A673 (cell line): ENCODE measurements at regions not wholly inside any gene's neighbourhood (a gene's known extent, or its start where the extent isn't known, plus 50 kb on each side); places are given as distances from the start of the nearest gene placed in this dataset.

Experiments
- BruUV-seq: library from RNA; stranded (reverse); fragments of 400-500 nt; replicated peaks from 2 replicates; lab custom pipeline; 2021; lab: Mats Ljungman, UMichigan
- CTCF ChIA-PET: fragments of 300-600 bp; sonication (Branson Sonifier 250); formaldehyde crosslinking; loops from one replicate; lab custom pipeline; 2022; ENCODE audit warnings: antibody characterized with exemption; lab: Charles Lee
- POLR2A ChIA-PET: fragments of 300-600 bp; sonication (Branson Sonifier 250); formaldehyde crosslinking; loops from one replicate; lab custom pipeline; 2022; ENCODE audit warnings: antibody characterized with exemption; ENCODE audit not compliant: low non-redundant PET; lab: Charles Lee
- DNase-seq: peaks from one replicate; pipeline ENCODE4 v3.0.0-alpha.2; 2015; ENCODE audit warnings: low spot score
- H3K27ac ChIP-seq: fragments of 200-600 bp; sonication (generic); 2 replicates; pipeline ENCODE4 v1.5.1; 2016; ENCODE audit warnings: mixed run types, low read depth, mild to moderate bottlenecking, mixed read lengths, antibody characterized with exemption, low read length; ENCODE audit not compliant: poor library complexity, severe bottlenecking
- H3K27me3 ChIP-seq: fragments of 200-600 bp; sonication (generic); replicated peaks from 2 replicates; pipeline ENCODE4 v1.6.1; 2017; ENCODE audit warnings: mixed run types, low read depth, mild to moderate bottlenecking, mixed read lengths, antibody characterized with exemption, low read length; ENCODE audit not compliant: insufficient read depth, poor library complexity
- H3K36me3 ChIP-seq: fragments of 200-600 bp; sonication (generic); 2 replicates; pipeline ENCODE4 v1.6.1; 2016; ENCODE audit warnings: mixed run types, mild to moderate bottlenecking, mixed read lengths, antibody characterized with exemption, low read length; ENCODE audit not compliant: insufficient read depth, poor library complexity, severe bottlenecking
- H3K4me1 ChIP-seq: fragments of 200-600 bp; sonication (generic); 2 replicates; pipeline ENCODE4 v1.6.1; 2017; ENCODE audit warnings: mixed run types, mild to moderate bottlenecking, mixed read lengths, antibody characterized with exemption, low read length; ENCODE audit not compliant: insufficient read depth, poor library complexity, severe bottlenecking
- H3K4me3 ChIP-seq: fragments of 200-600 bp; sonication (generic); 2 replicates; pipeline ENCODE4 v1.5.1; 2016; ENCODE audit warnings: low read depth, mixed run types, mild to moderate bottlenecking, mixed read lengths, low read length; ENCODE audit not compliant: poor library complexity, severe bottlenecking
- H3K9me3 ChIP-seq: fragments of 200-600 bp; sonication (generic); 2 replicates; pipeline ENCODE4 v1.6.1; 2016; ENCODE audit warnings: mixed run types, low read depth, mild to moderate bottlenecking, mixed read lengths, antibody characterized with exemption, low read length; ENCODE audit not compliant: poor library complexity, severe bottlenecking
- EZH2 ChIP-seq: fragments of 200-600 bp; sonication (generic); IDR thresholded peaks from 2 replicates; pipeline ENCODE4 v1.6.1; 2017; ENCODE audit warnings: borderline replicate concordance, low read depth, mild to moderate bottlenecking, mixed read lengths, antibody characterized with exemption, low read length; ENCODE audit not compliant: poor library complexity, severe bottlenecking
- intact Hi-C: fragments of 100-400 bp; cut with micrococcal nuclease; formaldehyde crosslinking; loops from one replicate; pipeline ENCODE4 v1.10.0; 2022; ENCODE audit not compliant: unreplicated experiment
- TF ChIP-seq, protein P1 (sequence below): fragments of 300-800, 200-600 bp; sonication (generic); conservative IDR thresholded peaks from 2 replicates; pipeline ENCODE4 v1.5.1; 2017; ENCODE audit warnings: low read depth, mild to moderate bottlenecking, antibody characterized with exemption, low read length, moderate library complexity, mixed read lengths

DNA sequence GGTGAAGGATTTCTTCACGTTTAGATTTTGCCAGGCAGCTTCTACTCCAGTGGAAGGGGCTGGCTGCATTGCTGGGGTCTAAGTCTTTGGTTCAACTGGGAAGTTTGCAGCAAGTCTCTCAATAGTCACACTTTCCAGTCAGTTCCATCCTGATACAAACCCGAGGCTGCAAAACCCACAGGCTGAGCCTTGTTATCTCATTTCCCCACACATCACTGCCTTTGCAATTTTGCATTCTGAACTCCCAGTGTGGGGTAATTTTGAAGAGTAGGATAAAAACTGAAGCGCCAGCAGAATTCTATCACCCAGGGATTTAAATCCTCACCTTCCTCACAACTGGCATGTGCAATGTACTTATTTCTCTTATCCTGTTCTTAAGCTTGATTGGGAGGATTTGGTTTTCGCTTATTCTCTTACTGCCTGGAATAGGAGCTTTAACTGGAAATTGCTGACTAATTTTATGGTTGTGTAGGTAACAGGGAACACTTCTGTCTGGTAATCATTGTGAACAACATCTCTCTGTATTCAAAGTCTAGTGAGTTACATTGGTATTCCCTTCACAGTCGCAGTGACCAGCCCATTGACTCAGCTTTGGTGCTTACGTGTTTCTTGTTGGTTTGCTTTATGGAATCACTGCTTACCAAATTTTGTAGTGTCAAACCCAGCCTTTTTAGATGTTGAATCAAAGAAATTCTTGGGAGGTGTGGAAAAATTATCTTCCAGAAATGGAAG lies 142.0 kb upstream of the TOPAZ1 start:
- Histone ChIP-seq H3K36me3 (no peaks in the 10 kb centered on the region), H3K27me3 (no peaks in the 10 kb centered on the region), H3K27ac (no peak overlapping the region), H3K9me3 (no peaks in the 10 kb centered on the region), H3K4me3 (no peak overlapping the region), H3K4me1 (peaks cover 17% of the 10 kb centered on the region)
- BruUV-seq: no TSS peak
- TF ChIP-seq, protein P1, sequence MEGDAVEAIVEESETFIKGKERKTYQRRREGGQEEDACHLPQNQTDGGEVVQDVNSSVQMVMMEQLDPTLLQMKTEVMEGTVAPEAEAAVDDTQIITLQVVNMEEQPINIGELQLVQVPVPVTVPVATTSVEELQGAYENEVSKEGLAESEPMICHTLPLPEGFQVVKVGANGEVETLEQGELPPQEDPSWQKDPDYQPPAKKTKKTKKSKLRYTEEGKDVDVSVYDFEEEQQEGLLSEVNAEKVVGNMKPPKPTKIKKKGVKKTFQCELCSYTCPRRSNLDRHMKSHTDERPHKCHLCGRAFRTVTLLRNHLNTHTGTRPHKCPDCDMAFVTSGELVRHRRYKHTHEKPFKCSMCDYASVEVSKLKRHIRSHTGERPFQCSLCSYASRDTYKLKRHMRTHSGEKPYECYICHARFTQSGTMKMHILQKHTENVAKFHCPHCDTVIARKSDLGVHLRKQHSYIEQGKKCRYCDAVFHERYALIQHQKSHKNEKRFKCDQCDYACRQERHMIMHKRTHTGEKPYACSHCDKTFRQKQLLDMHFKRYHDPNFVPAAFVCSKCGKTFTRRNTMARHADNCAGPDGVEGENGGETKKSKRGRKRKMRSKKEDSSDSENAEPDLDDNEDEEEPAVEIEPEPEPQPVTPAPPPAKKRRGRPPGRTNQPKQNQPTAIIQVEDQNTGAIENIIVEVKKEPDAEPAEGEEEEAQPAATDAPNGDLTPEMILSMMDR: no peak
- no peak for TF ChIP-seq EZH2
- ChIA-PET CTCF (no interaction called here), POLR2A (no interaction called here)
- DNase-seq: no peak
- intact Hi-C loops: no loop called here

- intact Hi-C loops: no loop called here
- no TSS peak for BruUV-seq
- Histone ChIP-seq H3K9me3 (no peaks in the 10 kb centered on the region), H3K4me3 (no peak overlapping the region), H3K36me3 (no peaks in the 10 kb centered on the region), H3K4me1 (peaks cover 17% of the 10 kb centered on the region), H3K27ac (no peak overlapping the region), H3K27me3 (no peaks in the 10 kb centered on the region)
- ChIA-PET POLR2A (no interaction called here), CTCF (no interaction called here)
- no peak for DNase-seq
- TF ChIP-seq, protein P1: no peak
- TF ChIP-seq EZH2: no peak
Measured at GRCh38 chr3:44100298-44100695, 141.4 kb upstream of the TOPAZ1 start.

- BruUV-seq: no TSS peak
- ChIA-PET POLR2A (no interaction called here), CTCF (no interaction called here)
- TF ChIP-seq, protein P1: no peak
- no peak for TF ChIP-seq EZH2
- no peak for DNase-seq
- H3K27ac ChIP-seq: no peak overlapping the region
- no peak overlapping the region for H3K4me3 ChIP-seq
- H3K36me3 ChIP-seq: no peaks in the 10 kb centered on the region
- no peaks in the 10 kb centered on the region for H3K27me3 ChIP-seq
- intact Hi-C loops: no loop called here
- peaks cover 7% of the 10 kb centered on the region for H3K4me1 ChIP-seq
- H3K9me3 ChIP-seq: no peaks in the 10 kb centered on the region
Measured at GRCh38 chr3:44104043-44104442, 137.6 kb upstream of the TOPAZ1 start.
